GM19468 (cell line): ENCODE measurements at regions not wholly inside any gene's neighbourhood (a gene's known extent, or its start where the extent isn't known, plus 50 kb on each side); places are given as distances from the start of the nearest gene placed in this dataset.
"Not testable (repeated sequence)": the region's sequence is repeated elsewhere in the genome, so short reads cannot be mapped to it uniquely, and the experiment has no call there.

Experiments
- ATAC-seq: cut with Tn5 transposase; IDR thresholded peaks from one replicate; pipeline ENCODE4 v1.9.1; 2021; ENCODE audit warnings: mild to moderate bottlenecking, moderate library complexity, moderate number of reproducible peaks; ENCODE audit not compliant: unreplicated experiment; ENCODE audit errors: extremely low read depth

DNA sequence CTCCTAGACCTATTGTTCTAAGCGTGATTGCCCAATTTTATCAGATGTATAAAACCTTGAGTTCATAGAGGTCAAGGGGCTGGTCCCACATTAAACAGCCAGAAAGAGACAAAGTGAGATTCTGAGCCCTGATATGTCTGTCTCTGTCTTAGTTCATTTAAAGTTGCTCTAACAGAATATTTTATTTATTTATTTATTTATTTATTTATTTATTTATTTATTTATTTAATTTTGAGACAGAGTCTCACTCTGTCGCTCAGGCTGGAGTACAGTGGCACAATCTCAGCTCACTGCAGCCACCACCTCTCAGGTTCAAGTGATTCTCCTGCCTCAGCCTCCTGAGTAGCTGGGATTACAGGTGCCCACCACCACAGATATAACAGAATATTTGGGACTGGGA, 1999.6 kb upstream of the WWC1 start:
- ATAC-seq: not testable (repeated sequence)

DNA sequence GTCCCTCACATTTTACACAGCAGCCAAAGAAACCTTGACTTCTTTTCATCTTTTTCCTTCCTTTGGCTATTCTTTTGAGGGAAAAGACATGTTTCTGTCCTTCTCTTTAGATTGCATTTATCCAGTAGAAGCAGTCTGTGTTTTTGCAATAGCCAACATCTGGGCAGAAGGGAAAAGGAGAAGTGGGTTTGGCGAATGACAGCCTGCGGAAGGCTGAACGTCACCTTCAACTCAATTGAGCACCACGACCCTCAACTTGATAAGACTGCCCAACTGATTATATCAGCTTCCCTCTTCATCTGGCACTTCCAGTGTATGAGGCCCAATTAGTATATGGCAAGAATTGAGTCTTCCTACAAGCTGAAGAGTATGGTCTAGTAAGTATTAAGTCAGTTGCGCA, 1997.6 kb upstream of the WWC1 start:
- no peak for ATAC-seq

DNA sequence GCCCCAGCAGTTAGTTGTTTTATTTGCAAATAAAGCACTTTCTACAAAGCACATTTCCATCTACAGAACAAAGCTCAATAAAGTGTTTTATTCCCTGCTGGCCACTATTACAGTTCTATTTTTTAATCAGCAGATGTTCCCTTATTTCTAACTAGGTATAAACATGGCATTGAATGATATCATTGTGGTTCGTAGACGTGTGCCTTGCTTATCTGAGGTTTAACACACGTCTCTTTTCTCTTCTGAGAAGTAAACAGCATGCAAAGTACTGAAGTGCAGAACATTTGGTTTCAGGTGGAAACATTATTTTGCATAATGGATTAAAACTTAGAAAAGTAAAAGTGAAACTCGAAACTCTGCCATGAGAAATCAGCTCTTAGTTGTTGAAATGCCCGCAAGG, 1989.3 kb upstream of the WWC1 start:
- ATAC-seq: no peak

DNA sequence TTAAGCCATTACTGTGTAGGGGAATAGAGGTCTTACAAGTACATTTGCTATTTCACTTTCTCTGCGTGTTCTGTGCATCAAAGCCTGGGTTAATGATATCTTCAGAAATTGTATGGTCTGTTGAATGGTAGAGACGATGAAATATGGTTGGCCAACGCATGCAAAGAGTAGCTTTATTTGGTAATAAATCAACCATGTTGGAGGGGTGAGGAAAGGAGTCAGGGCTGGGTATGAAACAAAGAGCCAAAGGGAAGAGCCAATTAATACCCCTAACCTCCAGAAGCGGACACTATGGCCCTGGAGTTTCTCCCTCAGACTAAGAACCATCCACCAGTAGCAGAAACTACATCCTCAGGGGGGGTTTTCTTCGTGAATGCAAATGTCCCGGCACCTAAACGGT, 1974.0 kb upstream of the WWC1 start:
- ATAC-seq: no peak

DNA sequence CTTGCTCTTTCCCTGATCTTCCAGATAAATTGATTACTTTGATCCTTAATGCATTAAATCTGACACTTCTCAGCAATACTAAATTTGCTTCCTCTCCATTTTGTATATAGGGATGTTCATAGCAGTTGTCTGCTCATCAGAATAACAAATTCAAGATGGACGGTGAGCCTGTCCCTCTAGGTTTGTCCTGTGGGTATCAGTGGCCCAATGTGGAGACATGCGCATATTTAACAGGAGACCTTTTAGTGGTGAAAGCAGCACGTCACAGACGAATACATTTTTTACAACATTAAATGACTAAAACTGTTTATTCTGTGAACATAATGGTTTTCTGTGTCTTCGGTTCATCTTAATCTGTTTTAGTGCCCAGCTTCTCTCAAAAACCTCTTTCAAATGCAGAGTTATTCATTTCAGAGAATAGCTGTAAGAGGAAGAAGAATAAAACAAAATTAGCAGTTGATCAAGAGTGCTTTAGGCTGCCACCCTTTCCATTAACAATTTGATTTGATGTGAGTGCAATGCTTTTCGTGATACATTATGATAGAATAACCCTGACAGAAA, 1970.4 kb upstream of the WWC1 start:
- no peak for ATAC-seq

DNA sequence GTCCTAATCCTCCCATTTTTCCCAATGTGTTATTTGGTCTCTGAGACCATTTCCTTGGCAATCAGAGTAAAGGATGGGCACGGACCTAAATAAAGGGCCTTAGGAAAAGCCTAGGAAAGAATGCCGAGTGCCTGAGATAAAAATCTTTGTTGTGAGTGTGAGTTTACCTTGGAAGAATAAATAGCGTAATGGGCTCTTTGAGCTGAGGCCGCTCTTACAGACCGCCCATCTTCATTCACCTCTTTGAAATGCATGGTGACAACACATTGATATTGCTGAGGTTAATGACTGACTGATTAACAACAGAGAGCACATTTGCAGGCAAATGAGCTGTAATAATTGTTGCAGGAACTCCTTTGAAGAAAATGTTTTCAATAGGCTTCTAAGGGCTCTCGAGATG, 1967.1 kb upstream of the WWC1 start:
- ATAC-seq: no peak

DNA sequence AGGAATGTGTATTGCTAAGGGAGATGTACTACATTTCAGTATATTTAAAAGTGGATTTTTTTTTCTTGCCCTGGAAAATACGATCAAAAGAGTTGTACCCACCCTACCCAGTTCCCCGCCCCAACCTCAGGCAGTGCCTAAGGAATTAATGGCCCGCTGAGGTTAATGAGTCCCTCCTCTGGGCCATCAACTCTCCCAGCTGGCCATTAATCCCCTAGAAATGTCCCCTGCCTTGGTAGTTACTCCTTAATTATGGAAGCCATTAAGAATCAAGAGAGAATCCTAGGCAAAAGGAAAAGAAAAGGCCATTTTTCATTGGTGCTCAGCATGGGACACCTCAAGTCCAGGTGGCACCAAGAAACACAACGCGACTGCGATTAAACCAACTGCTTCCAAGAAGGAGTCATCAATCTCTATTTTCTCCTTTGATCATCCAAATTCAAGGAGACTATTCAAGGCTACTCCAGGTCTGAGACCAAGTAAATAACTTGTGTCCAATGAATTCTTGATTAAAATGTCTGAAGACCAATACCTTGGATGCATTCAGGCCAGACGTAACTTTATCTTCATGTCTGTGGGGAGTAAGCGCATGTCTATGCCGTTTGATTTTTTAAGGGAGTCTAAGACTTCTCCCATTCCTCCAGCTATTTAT, 1962.2 kb upstream of the WWC1 start:
- no peak for ATAC-seq

DNA sequence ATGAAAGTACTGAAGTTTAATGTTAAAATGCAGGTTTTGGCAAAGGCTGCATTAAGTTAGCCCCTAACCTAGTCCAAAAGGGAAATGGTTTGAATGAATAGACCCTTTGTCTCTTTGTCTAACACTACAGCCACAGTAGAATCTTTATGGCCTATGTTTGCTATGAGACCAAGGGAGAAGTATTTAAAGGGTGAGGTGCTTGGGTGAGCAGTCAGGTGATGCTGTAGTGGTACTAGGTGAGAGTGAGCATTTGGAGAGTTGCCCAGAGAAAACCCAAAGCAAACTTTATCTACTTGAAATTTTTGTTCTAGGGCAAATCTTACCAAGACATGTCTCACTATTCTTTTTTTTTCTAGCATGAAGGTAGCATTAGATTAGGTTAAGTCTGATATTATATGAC, 1961.4 kb upstream of the WWC1 start:
- ATAC-seq: no peak

DNA sequence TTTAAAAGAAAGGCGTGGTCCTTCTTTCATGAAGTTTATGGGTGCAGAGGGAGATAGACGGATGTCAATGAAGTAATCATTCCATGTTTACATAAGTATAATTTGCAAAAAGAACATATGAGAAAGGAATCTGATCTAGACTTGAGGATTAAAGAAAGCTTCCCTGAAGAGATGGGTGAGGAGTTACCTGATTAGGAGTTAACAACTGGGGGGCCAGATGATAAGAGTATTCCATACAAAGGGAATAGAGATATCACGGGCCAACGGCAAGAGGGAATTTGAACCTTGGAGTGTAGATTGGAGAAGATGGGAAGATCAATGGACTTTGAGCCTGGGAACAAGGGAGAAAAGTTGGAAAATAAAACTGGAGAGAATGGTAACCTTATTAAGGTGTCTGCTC, 1959.9 kb upstream of the WWC1 start:
- no peak for ATAC-seq

DNA sequence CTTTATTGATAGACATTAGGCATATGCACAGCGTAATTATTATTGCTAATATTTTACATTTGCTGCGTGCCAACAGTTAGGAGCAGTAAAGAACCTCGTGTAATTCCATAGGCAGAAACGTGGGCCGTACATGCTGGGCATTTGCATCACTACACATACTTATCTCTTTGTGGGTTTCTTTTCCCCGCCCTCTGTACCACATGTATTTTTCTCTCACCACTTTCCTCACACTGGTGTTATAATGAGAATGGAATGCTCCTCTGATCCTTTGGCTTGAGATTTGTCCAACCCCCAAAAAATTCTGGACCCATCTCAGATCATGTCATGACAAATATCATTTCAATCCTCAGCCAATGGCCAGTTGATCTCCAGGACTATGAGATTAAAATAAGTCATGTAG, 1952.6 kb upstream of the WWC1 start:
- no peak for ATAC-seq

DNA sequence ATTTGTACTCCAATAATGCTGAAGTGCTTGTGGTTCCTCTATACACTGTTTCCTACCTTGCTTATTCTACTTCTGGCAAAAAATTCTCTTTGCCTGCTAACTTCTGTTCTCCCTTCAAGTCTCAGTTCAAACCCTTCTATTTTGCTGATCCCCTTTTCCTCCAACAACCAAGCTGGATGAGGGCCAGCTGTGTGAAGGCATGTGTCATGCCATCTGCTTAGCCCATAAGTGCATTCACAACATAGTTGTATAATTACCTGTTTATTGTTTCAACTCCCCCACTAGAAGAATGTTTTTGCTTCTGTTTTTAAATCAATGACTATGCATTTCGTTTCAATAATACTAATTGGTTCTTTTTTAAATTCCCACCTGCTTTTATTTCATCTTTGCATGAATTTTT, 1951.4 kb upstream of the WWC1 start:
- no peak for ATAC-seq

DNA sequence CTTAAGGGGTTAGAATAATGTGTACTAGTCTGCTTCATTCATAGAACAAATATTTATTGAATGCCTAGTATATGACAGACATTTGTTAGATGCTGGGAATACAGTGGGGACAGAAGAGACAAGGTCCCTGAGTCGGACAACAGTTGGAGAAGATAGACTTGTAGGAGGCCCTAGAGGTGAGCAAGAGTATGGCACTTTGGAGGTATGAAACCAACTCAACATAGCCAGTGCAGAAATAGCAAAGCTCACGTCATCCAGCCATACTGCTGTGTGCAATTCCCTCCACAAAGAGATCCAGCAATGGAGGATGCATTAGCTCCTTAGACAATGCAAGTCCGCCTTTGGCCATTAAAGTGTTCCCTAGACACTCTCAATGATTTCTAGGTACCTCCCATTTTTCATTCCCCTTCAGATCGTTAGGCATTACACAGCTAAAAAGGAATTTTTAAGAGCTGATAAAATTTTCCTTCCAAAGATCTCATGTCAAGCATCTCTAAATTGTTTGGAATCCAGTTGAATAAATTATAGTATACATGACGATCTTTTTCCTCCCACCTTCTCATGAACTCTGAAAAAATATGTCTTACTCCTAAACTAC, 1949.6 kb upstream of the WWC1 start:
- ATAC-seq: no peak

DNA sequence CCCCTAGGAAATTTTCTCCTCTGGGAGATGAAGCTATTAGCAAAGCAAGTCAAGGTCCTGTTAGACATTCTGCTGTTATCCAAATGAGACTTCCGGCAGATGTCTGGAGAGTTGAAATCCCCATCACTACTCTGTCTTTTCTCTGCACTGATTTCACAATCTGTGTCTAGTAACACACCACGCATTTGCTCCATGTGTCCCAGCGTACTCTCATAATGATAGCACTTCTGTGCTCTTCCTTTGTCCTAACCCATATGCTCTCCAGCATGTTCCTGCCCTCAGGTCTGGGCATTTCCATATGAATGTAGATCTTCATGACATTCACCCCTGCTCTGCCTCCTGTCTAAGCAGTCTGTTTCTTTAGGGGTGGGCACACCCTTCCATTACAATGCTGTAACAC, 1949.0 kb upstream of the WWC1 start:
- no peak for ATAC-seq

DNA sequence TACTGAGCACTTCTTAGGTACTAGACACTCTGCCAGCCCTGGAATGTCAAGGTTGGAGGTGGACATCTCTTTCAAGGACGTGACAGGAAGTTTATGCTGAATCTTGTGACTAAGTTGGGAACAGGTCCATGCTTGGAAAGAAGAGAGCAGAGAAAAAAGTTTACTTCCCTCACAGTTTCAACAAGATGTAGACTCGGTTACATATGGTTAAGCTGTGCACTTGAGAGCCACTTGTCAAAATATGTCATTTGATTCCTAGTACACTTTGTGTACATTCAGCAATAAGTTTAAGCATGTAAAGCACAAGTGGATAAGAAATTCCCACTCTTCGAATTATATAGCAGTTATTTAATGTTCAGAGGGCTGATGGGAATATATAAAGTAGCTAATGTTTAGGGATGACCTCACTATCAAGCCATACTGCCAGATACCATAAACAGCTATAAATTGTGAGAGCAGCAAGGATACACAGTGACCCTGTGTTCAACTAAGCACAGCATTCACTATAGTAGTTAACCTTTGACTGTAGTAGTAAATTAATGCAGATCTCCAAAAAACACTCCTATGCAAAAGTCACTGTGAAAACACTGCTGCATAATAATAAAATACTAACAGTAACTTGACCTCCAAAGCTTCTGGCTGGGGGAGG, 1944.6 kb upstream of the WWC1 start:
- ATAC-seq: no peak

DNA sequence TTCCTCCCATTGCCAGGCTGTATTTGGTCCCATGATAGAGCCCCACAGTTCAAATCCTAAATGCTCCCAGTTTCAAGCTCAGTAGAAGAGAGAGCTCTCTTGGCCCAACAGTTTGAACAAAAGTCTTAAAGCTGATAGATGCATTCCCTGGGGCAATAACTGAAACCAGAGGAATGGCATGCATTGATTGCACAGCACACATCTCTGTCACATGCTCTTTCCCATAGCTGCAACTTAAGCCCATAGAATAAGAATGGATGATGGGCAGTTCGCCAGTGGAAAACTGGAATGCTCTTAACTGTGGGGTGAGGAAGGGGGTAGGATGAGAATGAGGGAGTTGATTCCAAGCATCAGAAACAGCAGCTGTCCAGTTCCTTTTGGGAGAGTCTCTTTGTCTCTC, 1942.4 kb upstream of the WWC1 start:
- ATAC-seq: no peak

DNA sequence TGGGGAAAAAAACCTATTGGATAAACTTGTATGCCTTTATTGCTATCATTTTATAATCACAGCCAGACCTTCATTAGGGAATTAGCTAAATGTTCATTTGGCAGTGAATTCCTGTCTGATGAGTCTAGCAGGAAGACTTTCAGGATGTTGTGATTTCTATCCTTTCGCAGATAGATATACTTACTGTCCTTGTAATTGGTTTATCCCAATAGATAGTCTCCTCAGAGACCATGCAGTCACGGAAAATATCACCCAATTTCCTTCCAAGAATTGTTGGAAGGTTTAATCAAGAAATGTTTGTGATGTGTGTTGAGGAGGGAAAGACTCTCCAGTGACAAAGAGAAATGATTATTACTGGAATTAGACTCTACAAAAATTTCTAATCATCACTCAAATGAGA, 1937.9 kb upstream of the WWC1 start:
- no peak for ATAC-seq

DNA sequence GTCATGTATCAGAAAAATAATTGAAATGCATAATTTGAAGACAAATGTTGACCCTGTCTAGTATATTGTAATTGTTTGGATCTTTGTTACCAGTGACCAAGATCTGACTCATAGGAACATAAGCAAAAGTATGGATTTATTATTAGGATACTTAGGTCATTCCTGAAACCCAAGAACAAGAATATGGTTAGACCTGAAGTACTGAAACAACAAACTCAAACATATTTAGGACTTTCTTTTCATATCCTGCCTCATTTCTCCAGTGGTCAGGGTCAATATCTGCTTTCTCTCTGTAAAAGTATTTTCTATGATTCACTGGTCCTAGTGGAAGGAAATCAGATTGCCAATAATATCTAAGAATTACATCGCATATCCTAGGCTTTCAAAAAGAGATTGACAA, 1937.1 kb upstream of the WWC1 start:
- no peak for ATAC-seq

DNA sequence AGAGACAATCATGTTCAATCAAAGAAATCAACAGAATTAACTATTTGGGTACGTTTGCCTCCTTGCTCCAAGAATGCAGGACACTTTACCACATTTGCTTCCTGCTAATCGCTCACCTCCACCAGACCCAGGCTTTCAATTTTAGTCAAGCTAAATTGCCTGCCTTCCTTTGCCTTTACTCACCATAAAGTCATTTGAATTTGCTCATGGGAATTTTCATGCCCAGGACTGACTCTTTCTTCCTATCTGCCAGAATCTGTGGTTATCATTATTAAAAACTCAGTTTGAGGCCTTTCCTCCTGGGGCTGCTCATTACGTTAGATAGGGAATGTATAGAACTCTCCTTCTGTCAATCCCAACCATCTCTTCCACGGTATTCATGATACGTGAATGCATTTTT, 1935.3 kb upstream of the WWC1 start:
- ATAC-seq: no peak

DNA sequence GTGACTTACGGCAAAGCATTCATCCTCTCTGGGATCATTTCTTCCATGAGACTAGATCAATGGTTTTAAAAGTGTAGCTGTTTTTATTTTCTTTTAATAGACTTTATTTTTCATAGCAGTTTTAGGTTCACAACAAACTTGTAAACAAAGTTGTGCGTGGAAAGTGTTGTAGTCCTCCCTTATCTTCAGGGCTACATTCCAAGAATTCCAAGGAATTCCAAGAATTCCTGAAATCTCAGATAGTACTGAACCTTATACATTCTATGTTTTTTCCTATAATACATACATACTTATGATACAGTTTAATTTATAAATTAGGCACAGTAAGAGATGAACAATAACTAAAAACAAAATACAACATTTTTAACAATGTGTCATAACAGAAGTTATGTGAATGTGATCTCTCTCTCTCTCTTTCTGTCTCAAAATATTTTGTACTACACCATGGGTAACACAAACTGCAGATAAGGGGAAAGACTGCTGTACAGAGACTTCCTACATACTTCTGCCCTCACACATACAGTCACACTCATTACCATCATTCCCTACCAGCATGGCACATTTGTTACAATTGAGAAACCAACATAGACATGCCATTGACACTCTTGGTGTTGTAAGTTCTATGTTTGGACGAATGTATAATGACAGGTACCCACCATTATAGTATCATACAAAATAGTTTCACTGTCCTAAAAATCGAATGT, 1933.2 kb upstream of the WWC1 start:
- ATAC-seq: no peak

DNA sequence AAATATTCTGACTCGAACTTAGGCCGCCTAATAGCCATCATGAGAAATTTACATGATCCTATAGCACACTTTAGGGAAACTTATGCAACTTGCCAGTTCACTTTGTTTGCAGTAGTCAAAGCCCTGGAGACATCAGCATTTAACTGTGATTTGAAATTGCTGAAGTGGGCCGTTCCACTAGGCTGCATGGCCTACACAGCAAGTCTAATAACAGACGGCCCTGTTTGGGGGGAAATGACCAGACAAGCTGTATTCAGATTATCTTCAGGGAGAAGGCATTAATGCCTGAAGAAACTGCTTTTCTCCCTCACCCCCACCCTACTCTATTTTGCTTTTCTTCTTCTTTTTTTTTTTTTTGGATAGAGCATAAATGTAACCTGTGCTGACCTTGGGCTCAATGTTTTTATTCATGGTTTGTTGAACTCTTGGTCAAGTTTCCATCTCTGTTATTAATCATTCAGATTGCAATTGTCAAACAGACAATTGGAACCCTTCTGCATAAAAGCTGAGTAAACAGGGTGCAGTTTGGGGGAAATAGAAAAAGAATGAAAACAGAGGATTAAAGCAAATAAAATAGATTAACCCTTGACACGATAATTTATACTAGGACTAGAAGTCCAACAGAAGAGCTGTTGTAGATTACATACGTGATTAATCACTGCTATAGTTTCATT, 1928.2 kb upstream of the WWC1 start:
- no peak for ATAC-seq

DNA sequence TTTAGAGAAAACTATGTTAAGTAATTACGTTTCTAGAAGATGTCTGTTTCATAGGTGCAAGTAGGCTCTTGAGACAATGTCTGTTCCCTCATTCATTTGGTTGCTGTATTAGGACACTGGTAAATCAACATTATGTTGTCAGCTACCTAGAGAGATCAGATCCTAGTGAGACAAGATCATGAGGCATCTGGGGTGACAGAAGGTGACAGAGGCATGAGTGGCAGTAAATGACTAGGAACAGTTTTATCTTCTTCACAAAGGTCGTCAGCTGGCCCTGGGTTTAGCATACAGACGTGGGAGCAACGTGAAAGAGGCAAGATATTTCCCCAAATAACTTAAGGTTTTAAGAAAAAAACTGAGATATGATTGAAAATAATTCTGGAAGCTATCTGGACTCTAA, 1926.3 kb upstream of the WWC1 start:
- no peak for ATAC-seq
